ENCODE measurements at regions not wholly inside any gene's neighbourhood (a gene's known extent, or its start where the extent isn't known, plus 50 kb on each side); places are given as distances from the start of the nearest gene placed in this dataset.

- no peak for TF ChIP-seq CTCF (conservative IDR thresholded peaks at IDR 0.05 in 1 of 2, IDR thresholded peaks at IDR 0.05 in 1 of 2; ENCODE audit: low read depth in 1 of 2, low read length in 2 of 2)
- no peak for TF ChIP-seq EZH2 (IDR thresholded peaks at IDR 0.05; ENCODE audit: low read length, missing control alignments)
Measured at GRCh38 chr15:99495430-99496301, 70.1 kb upstream of the MEF2A start.

Measured in fibroblast of lung (primary cell).